ENCODE measurements at regions not wholly inside any gene's neighbourhood (a gene's known extent, or its start where the extent isn't known, plus 50 kb on each side); places are given as distances from the start of the nearest gene placed in this dataset.

DNA sequence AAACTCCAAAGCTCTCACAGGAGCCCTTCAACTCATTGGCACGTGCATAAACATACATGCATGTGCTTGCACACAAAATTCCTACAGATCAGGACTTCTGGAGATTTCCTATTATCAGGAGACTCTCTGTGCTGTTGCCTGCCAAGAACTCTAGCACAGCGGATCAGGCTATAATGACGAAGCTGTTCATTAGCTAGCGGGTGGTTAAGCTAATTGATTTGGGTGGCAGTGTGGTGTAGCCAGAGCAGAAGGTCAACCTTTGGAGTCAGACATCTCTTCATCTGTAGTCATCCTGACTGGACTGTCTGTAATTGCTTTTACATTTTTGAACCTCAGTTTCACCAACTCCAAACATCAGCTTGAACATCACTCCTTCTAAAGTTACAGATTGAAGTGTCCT lies 69.0 kb downstream of the KIF2B start:
- no peak for DNase-seq (ENCODE audit: low read depth)
- TF ChIP-seq CTCF (conservative IDR thresholded peaks at IDR 0.05; ENCODE audit: low read length) = no peak
- no peak overlapping the region for H3K4me3 ChIP-seq (ENCODE audit: low read length)

DNA sequence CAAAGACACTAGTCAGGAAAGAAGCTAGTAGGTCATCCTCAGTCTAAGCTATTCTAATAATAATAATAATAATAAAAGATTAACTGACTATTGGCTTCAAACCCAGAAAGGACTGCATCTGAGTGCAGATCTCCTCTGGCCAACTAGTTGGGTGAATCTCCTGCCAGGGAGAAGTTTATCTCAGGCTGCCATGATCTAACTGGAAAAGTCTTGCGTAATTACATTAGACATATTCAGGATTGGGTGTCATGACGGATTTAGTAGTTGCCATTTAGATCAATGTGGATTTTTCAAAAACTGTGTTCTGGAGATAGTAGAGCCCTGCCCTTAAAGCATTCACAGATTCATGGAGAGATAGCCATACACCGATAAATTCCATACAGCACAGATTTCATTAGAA lies 69.5 kb downstream of the KIF2B start:
- no peak for TF ChIP-seq CTCF (conservative IDR thresholded peaks at IDR 0.05; ENCODE audit: low read length)
- no peak for DNase-seq (ENCODE audit: low read depth)
- no peak overlapping the region for H3K4me3 ChIP-seq (ENCODE audit: low read length)

- TF ChIP-seq CTCF (conservative IDR thresholded peaks at IDR 0.05; ENCODE audit: low read length) = no peak
- no peak overlapping the region for H3K4me3 ChIP-seq (ENCODE audit: low read length)
- no peak for DNase-seq (ENCODE audit: low read depth)
These were observed 71.9 kb downstream of the KIF2B start for GRCh38 chr17:53894591-53894990.

DNA sequence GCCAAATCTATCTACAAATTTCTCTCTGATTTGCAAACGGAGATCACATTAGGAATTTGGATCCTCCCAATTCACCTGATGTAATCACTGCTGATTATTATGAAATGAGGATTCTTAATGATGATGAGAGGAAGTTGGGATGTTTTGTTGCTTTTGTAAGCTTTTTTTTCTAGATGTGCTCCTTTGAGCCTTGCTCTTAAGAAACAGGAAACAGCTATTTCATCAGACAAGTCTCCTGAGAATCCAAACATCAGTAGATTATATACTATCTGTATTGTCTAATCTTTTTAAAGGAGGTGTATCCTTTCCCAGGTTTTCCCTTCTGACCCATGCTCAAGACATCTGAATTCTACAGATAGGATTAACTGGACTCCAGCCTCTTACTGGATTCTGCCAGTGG lies 73.3 kb downstream of the KIF2B start:
- no peak for DNase-seq (ENCODE audit: low read depth)
- H3K4me3 ChIP-seq (ENCODE audit: low read length) = no peak overlapping the region
- TF ChIP-seq CTCF (conservative IDR thresholded peaks at IDR 0.05; ENCODE audit: low read length) = no peak

GRCh38 chr17:53900951-53901350 lies 78.2 kb downstream of the KIF2B start:
- DNase-seq (ENCODE audit: low read depth) = no peak
- no peak overlapping the region for H3K4me3 ChIP-seq (ENCODE audit: low read length)
- TF ChIP-seq CTCF (conservative IDR thresholded peaks at IDR 0.05; ENCODE audit: low read length) = no peak

GRCh38 chr17:53907435-53907834 lies 84.7 kb downstream of the KIF2B start:
- DNase-seq (ENCODE audit: low read depth) = no peak
- TF ChIP-seq CTCF (conservative IDR thresholded peaks at IDR 0.05; ENCODE audit: low read length) = no peak
- H3K4me3 ChIP-seq (ENCODE audit: low read length) = no peak overlapping the region

DNA sequence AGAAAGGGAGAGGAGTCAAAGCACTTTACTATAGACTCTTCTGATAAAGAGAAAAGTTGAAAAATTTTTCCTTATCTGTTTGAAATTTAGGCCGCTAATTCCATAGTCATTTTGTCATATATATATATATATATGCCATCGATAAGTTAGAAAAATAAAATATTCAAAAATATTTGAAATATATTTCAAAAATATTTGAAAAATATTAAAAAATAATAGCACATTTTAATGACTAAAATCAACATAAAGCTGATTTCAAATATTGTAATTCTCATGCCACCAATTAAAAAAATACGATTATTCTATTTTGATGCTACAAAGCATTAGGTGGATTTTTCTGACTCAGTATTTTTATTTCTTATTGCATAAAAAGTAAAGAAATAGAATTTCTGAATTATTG lies 87.1 kb downstream of the KIF2B start:
- no peak overlapping the region for H3K4me3 ChIP-seq (ENCODE audit: low read length)
- TF ChIP-seq CTCF (conservative IDR thresholded peaks at IDR 0.05; ENCODE audit: low read length) = no peak
- no peak for DNase-seq (ENCODE audit: low read depth)

Measured in AG10803 (cell line).